Panc1 (cell line): ENCODE measurements at regions not wholly inside any gene's neighbourhood (a gene's known extent, or its start where the extent isn't known, plus 50 kb on each side); places are given as distances from the start of the nearest gene placed in this dataset.

Source experiments
- CTCF ChIP-seq: fragments of 450-650 bp; IDR thresholded peaks from 2 replicates; pipeline ENCODE4 v1.5.1; 2017; ENCODE audit warnings: mild to moderate bottlenecking
- POLR2AphosphoS5 ChIP-seq: IDR thresholded peaks from 2 replicates; pipeline ENCODE4 v1.6.1; 2012; ENCODE audit warnings: mild to moderate bottlenecking, low read depth, low read length, moderate library complexity
- REST ChIP-seq, 2 experiments: IDR thresholded peaks; 2 replicates each; pipeline ENCODE4 v1.6.1; 2011 to 2012; ENCODE audit warnings: low read depth in 2 of 2, control low read depth in 1 of 2, low read length in 1 of 2, mild to moderate bottlenecking in 1 of 2, moderate library complexity in 1 of 2; ENCODE audit not compliant: insufficient read depth in 1 of 2
- SIN3A ChIP-seq: IDR thresholded peaks from 2 replicates; pipeline ENCODE4 v1.6.1; 2012; ENCODE audit warnings: low read depth, mild to moderate bottlenecking, low read length, moderate library complexity, borderline replicate concordance; ENCODE audit not compliant: insufficient read depth
- TCF7L2 ChIP-seq: IDR thresholded peaks from 2 replicates; pipeline ENCODE4 v1.6.1; 2011; ENCODE audit warnings: mild to moderate bottlenecking, low read depth, low read length, inconsistent platforms

- TF ChIP-seq CTCF (no peak), POLR2AphosphoS5 (no peak), TCF7L2 (no peak), REST (IDR thresholded peaks at IDR 0.05; ENCODE audit: insufficient read depth in 1 of 2, low read depth in 2 of 2, low read length in 1 of 2) (no peak), SIN3A (no peak)
Observed at GRCh38 chr3:66808891-66809594, 189.1 kb upstream of the KBTBD8 start.
